Spleen (tissue), 11 donors: ENCODE measurements at regions not wholly inside any gene's neighbourhood (a gene's known extent, or its start where the extent isn't known, plus 50 kb on each side); places are given as distances from the start of the nearest gene placed in this dataset.

ENCODE experiments used
- DNase-seq: peaks from one replicate; pipeline ENCODE4 v3.0.0-alpha.2; 2020
- H3K27ac ChIP-seq, 8 donors: fragments of 200-600 bp; sonication (generic) in 7 of 8; 1 replicate in 4 of 8; 2 replicates in 4 of 8; pipeline versions ENCODE4 v1.5.0 to v1.8.0; 2016 to 2021; ENCODE audit warnings: inconsistent platforms in 4 of 8, mild to moderate bottlenecking in 4 of 8, moderate library complexity in 1 of 8
- H3K27me3 ChIP-seq, 7 donors: fragments of 200-600 bp; sonication (generic) in 6 of 7; replicated peaks in 1 of 7; 1 replicate in 4 of 7; 2 replicates in 3 of 7; pipeline versions ENCODE4 v1.5.0 to v1.8.0; 2016 to 2021; ENCODE audit warnings: inconsistent platforms in 3 of 7, mild to moderate bottlenecking in 1 of 7
- H3K36me3 ChIP-seq, 6 donors: fragments of 200-600 bp; sonication (generic) in 5 of 6; 1 replicate in 4 of 6; 2 replicates in 2 of 6; pipeline versions ENCODE4 v1.5.0 to v1.8.0; 2016 to 2021; ENCODE audit warnings: inconsistent platforms in 2 of 6
- H3K4me1 ChIP-seq, 6 donors: fragments of 200-600 bp; sonication (generic) in 5 of 6; 1 replicate in 3 of 6; 2 replicates in 3 of 6; pipeline versions ENCODE4 v1.5.0 to v1.8.0; 2016 to 2021; ENCODE audit warnings: inconsistent platforms in 3 of 6
- H3K4me3 ChIP-seq, 8 donors: fragments of 200-600 bp; sonication (generic) in 7 of 8; 1 replicate in 4 of 8; 2 replicates in 4 of 8; pipeline versions ENCODE4 v1.5.0 to v1.8.0; 2016 to 2021; ENCODE audit warnings: inconsistent platforms in 4 of 8, mild to moderate bottlenecking in 4 of 8, moderate library complexity in 2 of 8
- H3K9me3 ChIP-seq, 8 donors: fragments of 200-600 bp; sonication (generic) in 7 of 8; 1 replicate in 4 of 8; 2 replicates in 4 of 8; pipeline versions ENCODE4 v1.5.0 to v1.8.0; 2016 to 2021; ENCODE audit warnings: inconsistent platforms in 4 of 8
- POLR2A ChIP-seq, 3 donors: fragments of 450-650 bp; IDR thresholded peaks; one replicate each; pipeline ENCODE4 v1.5.1; 2017; ENCODE audit warnings: antibody characterized with exemption in 3 of 3, mild to moderate bottlenecking in 1 of 3
- POLR2AphosphoS5 ChIP-seq, 3 donors: sonication (generic); formaldehyde crosslinking; IDR thresholded peaks; one replicate each; pipeline ENCODE4 v1.5.1; 2017; ENCODE audit warnings: antibody characterized with exemption in 3 of 3
- WGBS, 5 donors: extraction: QIAGEN DNeasy Blood & Tissue Kit in 3 of 5; methylation state at CpG; one replicate each; pipeline versions ENCODE4 v1.1.5 to v1.1.7; 2013 to 2018; 5-methylcytosine and 5-hydroxymethylcytosine counted together
- intact Hi-C: fragments of 100-400 bp; cut with DNase I; formaldehyde crosslinking; loops from one replicate; pipeline ENCODE4 v1.15.0; 2023; ENCODE audit warnings: low total_unique reads
- TF ChIP-seq, protein P1 (sequence below), 11 experiments: fragments of 200-600 bp in 7 of 11; fragments of 450-650 bp in 4 of 11; sonication (generic) in 4 of 11; IDR thresholded peaks in 8 of 11; conservative IDR thresholded peaks in 3 of 11; 1 replicate in 7 of 11; 2 replicates in 4 of 11; pipeline versions ENCODE4 v1.4.0 to v1.8.0; 2016 to 2021; ENCODE audit warnings: antibody characterized with exemption in 11 of 11, inconsistent platforms in 4 of 11, mild to moderate bottlenecking in 1 of 11
- donor health status: healthy with polysubstance abuse.
- donor health status: DM: no; HTN: no; CAD: no; lungs with moderate emphysema.
- donor health status: DM: no; HTN: no; CAD: no.
- donor health status: Bipolar disorder and iron deficiency.
- donor health status: healthy.
- donor health status: DM: no; HTN: no; CAD: no.
- donor health status: DM: yes; HTN: yes; CAD: no.

DNA sequence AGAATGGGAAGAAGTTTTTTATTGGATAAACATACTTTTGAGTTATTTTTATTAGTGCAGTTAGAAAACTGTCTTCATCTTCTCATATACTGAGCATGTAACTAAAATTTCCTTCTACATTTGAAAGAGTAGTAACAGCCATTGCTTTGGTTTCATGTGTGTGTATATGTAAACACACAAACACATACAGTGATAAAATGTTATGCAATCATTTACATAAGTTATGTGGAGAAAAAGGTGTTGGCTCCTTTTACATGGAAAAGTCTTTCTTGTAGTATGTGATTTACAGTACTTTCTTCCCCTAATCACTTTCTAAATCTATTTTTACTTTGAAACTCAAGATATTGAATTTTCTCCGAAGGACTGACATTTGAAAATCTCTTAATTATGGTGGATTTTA lies 194.3 kb upstream of the PACRGL start:
- DNase-seq: no peak
- H3K27ac ChIP-seq: no peak overlapping the region
- no peaks in the 10 kb centered on the region for H3K27me3 ChIP-seq
- intact Hi-C loops: no loop called here
- WGBS, 5 donors: 87 to 98% (median 95%) methylated on average over 1 of the region's 1 CpG
- H3K4me1 ChIP-seq: no peaks in the 10 kb centered on the region
- no peaks in the 10 kb centered on the region for H3K9me3 ChIP-seq
- H3K4me3 ChIP-seq: no peak overlapping the region
- TF ChIP-seq POLR2AphosphoS5 (IDR thresholded peaks at IDR 0.05) (no peak), POLR2A (IDR thresholded peaks at IDR 0.05) (no peak)
- TF ChIP-seq, protein P1, sequence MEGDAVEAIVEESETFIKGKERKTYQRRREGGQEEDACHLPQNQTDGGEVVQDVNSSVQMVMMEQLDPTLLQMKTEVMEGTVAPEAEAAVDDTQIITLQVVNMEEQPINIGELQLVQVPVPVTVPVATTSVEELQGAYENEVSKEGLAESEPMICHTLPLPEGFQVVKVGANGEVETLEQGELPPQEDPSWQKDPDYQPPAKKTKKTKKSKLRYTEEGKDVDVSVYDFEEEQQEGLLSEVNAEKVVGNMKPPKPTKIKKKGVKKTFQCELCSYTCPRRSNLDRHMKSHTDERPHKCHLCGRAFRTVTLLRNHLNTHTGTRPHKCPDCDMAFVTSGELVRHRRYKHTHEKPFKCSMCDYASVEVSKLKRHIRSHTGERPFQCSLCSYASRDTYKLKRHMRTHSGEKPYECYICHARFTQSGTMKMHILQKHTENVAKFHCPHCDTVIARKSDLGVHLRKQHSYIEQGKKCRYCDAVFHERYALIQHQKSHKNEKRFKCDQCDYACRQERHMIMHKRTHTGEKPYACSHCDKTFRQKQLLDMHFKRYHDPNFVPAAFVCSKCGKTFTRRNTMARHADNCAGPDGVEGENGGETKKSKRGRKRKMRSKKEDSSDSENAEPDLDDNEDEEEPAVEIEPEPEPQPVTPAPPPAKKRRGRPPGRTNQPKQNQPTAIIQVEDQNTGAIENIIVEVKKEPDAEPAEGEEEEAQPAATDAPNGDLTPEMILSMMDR (IDR thresholded peaks at IDR 0.05 in 8 of 11, conservative IDR thresholded peaks at IDR 0.05 in 3 of 11): no peak
- H3K36me3 ChIP-seq: no peaks in the 10 kb centered on the region

DNA sequence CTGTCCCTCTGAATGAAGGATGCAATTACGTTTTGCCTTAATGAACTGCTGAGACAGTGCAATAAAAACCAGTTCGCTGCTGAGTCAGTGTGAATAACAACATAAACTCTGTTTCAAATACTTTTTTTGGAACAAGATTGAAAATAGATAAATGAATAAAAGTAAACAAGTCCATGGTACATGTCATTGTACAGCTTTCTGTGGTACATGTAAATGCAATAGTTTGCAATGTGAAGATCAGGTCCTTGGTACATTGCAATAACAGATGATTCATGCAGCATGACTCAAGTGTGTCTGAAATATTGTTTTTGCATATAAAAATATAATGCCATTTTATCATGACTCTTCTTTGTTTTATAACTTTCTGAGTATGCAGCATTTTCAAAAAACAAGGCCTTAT lies 193.4 kb upstream of the PACRGL start:
- Histone ChIP-seq H3K9me3 (no peaks in the 10 kb centered on the region), H3K4me1 (no peaks in the 10 kb centered on the region), H3K4me3 (no peak overlapping the region), H3K27ac (no peak overlapping the region), H3K36me3 (no peaks in the 10 kb centered on the region), H3K27me3 (no peaks in the 10 kb centered on the region)
- 78 to 84% (median 81%) methylated on average over 2 of the region's 2 CpGs for whole genome bisulfite sequencing, 5 donors
- intact Hi-C loops: no loop called here
- TF ChIP-seq POLR2A (IDR thresholded peaks at IDR 0.05) (no peak), POLR2AphosphoS5 (IDR thresholded peaks at IDR 0.05) (no peak)
- TF ChIP-seq, protein P1 (IDR thresholded peaks at IDR 0.05 in 8 of 11, conservative IDR thresholded peaks at IDR 0.05 in 3 of 11): no peak
- no peak for DNase-seq

DNA sequence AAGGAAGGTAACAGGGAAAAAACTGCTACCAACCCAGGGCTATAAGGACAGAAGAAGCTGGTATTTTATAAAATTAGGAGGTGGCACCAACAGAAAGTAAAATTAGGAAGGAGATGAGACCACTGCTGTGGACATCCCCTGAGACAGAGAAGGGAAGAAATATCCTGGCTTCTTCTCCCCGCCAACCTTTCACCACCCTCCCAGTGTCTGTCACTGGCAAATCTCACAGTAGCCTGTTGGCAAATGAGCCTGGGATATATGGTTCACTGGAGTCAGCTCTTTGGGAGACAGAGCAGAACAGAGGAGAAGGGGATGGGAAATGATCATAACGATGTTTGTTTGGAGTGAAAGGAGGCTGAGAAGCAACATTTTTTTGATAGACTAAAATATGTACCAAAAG lies 190.9 kb upstream of the PACRGL start:
- H3K4me1 ChIP-seq: no peaks in the 10 kb centered on the region
- H3K27me3 ChIP-seq: no peaks in the 10 kb centered on the region
- H3K9me3 ChIP-seq: no peaks in the 10 kb centered on the region
- WGBS, 5 donors: 80 to 95% (median 83%) methylated on average over 2 of the region's 2 CpGs
- TF ChIP-seq POLR2A (IDR thresholded peaks at IDR 0.05) (no peak), POLR2AphosphoS5 (IDR thresholded peaks at IDR 0.05) (no peak)
- TF ChIP-seq, protein P1 (IDR thresholded peaks at IDR 0.05 in 8 of 11, conservative IDR thresholded peaks at IDR 0.05 in 3 of 11): no peak
- H3K27ac ChIP-seq: no peak overlapping the region
- no peaks in the 10 kb centered on the region for H3K36me3 ChIP-seq
- DNase-seq: no peak
- H3K4me3 ChIP-seq: no peak overlapping the region
- intact Hi-C loops: no loop called here

DNA sequence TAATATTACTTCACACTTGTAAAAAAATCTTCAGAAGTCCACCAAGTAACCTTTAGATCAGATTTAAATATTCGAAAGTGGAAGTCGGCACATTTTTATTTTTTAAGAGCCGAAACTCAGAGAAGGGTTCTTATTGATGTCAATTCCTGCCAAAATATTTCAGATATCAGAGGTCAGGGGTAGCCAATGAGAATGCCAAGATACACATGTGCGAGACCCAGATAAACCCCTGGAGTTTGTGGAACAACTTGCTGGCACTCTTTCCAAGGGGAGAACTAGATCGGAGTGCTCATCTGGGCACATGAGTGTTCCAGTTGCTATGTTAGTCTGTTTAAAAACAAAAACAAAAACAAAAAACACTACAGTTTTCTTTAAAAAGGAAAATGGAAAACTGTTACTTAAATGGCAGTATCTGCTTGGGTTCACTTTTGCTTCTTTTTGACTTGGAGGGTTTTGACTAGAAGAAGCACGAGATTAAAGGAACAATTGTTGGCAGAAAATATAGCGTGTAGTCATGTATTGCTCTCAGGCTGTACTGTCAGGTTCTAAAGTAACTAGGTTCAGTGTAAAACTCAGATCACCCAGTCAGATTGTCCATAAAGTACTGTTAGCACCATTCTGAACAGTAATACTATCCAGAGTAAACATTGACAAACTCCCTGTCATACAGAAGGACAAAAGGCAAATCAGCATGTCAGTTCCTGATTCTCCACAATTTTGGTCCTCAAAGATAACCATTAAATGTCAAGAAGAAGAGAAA lies 188.0 kb upstream of the PACRGL start:
- 88 to 95% (median 90%) methylated on average over 7 of the region's 7 CpGs for WGBS, 5 donors
- no peak for DNase-seq
- Histone ChIP-seq H3K4me1 (no peaks in the 10 kb centered on the region), H3K9me3 (no peaks in the 10 kb centered on the region), H3K27ac (no peak overlapping the region), H3K27me3 (no peaks in the 10 kb centered on the region), H3K36me3 (no peaks in the 10 kb centered on the region), H3K4me3 (no peak overlapping the region)
- intact Hi-C loops: no loop called here
- TF ChIP-seq POLR2A (IDR thresholded peaks at IDR 0.05) (no peak), POLR2AphosphoS5 (IDR thresholded peaks at IDR 0.05) (no peak)
- TF ChIP-seq, protein P1 (IDR thresholded peaks at IDR 0.05 in 8 of 11, conservative IDR thresholded peaks at IDR 0.05 in 3 of 11): no peak
